ENCODE measurements at regions not wholly inside any gene's neighbourhood (a gene's known extent, or its start where the extent isn't known, plus 50 kb on each side); places are given as distances from the start of the nearest gene placed in this dataset.
A peak's percentile ranks its signal among the peaks of the same experiment; 100 is the strongest.

DNA sequence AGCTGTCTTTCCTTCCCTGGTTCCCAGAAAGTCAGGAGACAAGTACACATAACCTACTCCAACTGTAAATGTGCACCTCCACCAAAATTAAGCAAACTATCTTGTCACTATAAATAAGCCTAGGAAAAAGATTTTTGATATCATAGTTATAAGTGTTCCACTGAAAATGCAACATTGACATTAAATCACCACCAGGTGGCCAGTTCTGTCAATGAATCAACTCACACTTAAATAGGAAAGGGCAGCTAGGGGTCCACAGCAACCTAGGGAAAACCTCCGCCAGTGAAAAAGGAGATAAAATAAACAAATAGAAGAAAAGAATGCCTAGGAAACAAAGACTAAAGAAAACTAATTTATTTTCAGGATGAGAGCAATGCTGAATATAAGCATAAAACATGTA lies 243.0 kb upstream of the PTPRD start:
- Histone ChIP-seq H3K9ac (ENCODE audit: low read length in 3 of 3) (no peak overlapping the region), H3K36me3 (ENCODE audit: control insufficient read depth in 2 of 3, insufficient read depth in 3 of 3, low read length in 3 of 3) (no peaks in the 10 kb centered on the region), H3K4me3 (ENCODE audit: low read length in 3 of 3) (no peak overlapping the region), H3K27me3 (ENCODE audit: control insufficient read depth, insufficient read depth, low read length) (no peaks in the 10 kb centered on the region), H3K27ac (ENCODE audit: low read depth in 2 of 2, low read length in 2 of 2) (no peak overlapping the region), H3K9me3 (ENCODE audit: control insufficient read depth in 2 of 3, insufficient read depth in 1 of 3, low read length in 3 of 3) (no peaks in the 10 kb centered on the region), H3K4me1 (ENCODE audit: control insufficient read depth in 2 of 3, insufficient read depth in 2 of 3, low read depth in 1 of 3, low read length in 3 of 3) (no peaks in the 10 kb centered on the region)
- intact Hi-C loops (cut with DNase I) = no loop called here
- TF ChIP-seq, protein P1, sequence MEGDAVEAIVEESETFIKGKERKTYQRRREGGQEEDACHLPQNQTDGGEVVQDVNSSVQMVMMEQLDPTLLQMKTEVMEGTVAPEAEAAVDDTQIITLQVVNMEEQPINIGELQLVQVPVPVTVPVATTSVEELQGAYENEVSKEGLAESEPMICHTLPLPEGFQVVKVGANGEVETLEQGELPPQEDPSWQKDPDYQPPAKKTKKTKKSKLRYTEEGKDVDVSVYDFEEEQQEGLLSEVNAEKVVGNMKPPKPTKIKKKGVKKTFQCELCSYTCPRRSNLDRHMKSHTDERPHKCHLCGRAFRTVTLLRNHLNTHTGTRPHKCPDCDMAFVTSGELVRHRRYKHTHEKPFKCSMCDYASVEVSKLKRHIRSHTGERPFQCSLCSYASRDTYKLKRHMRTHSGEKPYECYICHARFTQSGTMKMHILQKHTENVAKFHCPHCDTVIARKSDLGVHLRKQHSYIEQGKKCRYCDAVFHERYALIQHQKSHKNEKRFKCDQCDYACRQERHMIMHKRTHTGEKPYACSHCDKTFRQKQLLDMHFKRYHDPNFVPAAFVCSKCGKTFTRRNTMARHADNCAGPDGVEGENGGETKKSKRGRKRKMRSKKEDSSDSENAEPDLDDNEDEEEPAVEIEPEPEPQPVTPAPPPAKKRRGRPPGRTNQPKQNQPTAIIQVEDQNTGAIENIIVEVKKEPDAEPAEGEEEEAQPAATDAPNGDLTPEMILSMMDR (IDR thresholded peaks at IDR 0.05; ENCODE audit: borderline replicate concordance, extremely low read depth, insufficient read depth) = peak; percentile 7
- DNase-seq (peak in 2 of 5 donors; percentile 31 to 40), FAIRE-seq (no peak)

DNA sequence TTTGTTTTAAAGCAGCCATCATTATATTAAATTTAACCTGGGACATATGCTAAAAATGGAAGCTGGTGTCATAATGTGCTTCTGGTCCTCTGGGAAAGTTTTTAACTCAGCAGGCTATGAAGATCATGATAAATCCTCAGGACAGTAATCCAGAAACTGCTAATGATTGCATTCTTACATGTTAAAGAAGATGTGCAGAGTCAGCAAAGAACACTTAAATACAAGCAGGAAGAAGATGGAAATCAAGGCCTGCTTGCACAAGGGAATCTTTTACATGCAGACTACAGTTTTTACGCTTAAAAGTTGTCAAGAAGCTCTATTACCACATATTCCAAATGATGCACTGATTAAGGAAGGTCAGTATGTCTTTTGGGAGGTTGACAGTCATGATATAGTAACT lies 246.0 kb upstream of the PTPRD start:
- DNase-seq (no peak), FAIRE-seq (no peak)
- Histone ChIP-seq H3K27me3 (ENCODE audit: control insufficient read depth, insufficient read depth, low read length) (no peaks in the 10 kb centered on the region), H3K4me3 (ENCODE audit: low read length in 3 of 3) (no peak overlapping the region), H3K9me3 (ENCODE audit: control insufficient read depth in 2 of 3, insufficient read depth in 1 of 3, low read length in 3 of 3) (no peaks in the 10 kb centered on the region), H3K4me1 (ENCODE audit: control insufficient read depth in 2 of 3, insufficient read depth in 2 of 3, low read depth in 1 of 3, low read length in 3 of 3) (no peaks in the 10 kb centered on the region), H3K9ac (ENCODE audit: low read length in 3 of 3) (no peak overlapping the region), H3K36me3 (ENCODE audit: control insufficient read depth in 2 of 3, insufficient read depth in 3 of 3, low read length in 3 of 3) (no peaks in the 10 kb centered on the region), H3K27ac (ENCODE audit: low read depth in 2 of 2, low read length in 2 of 2) (no peak overlapping the region)
- intact Hi-C loops (cut with DNase I) = no loop called here
- TF ChIP-seq, protein P1 (IDR thresholded peaks at IDR 0.05; ENCODE audit: borderline replicate concordance, extremely low read depth, insufficient read depth) = no peak

DNA sequence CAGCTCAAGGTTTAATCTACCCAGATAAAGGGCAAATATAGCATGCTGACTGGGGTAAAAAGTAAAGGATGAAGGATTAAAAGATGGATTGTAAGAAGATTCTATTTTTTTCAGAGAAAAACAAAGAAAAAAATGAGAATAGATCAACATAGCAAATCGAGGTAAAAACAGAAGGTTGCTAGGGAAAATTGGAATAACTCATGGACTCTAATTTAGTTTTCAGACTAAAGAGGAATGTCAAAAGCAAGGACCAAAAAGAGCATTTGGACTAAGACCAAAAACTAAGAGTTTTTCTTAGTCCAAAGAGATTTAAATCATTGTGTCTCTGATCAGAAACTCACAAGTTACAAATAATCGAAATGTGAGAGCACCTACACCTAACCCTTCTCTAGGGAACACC lies 250.7 kb upstream of the PTPRD start:
- Histone ChIP-seq H3K27me3 (ENCODE audit: control insufficient read depth, insufficient read depth, low read length) (no peaks in the 10 kb centered on the region), H3K4me3 (ENCODE audit: low read length in 3 of 3) (no peak overlapping the region), H3K4me1 (ENCODE audit: control insufficient read depth in 2 of 3, insufficient read depth in 2 of 3, low read depth in 1 of 3, low read length in 3 of 3) (no peaks in the 10 kb centered on the region), H3K36me3 (ENCODE audit: control insufficient read depth in 2 of 3, insufficient read depth in 3 of 3, low read length in 3 of 3) (no peaks in the 10 kb centered on the region), H3K9me3 (ENCODE audit: control insufficient read depth in 2 of 3, insufficient read depth in 1 of 3, low read length in 3 of 3) (no peaks in the 10 kb centered on the region), H3K9ac (ENCODE audit: low read length in 3 of 3) (no peak overlapping the region), H3K27ac (ENCODE audit: low read depth in 2 of 2, low read length in 2 of 2) (no peak overlapping the region)
- intact Hi-C loops (cut with DNase I) = no loop called here
- TF ChIP-seq, protein P1 (IDR thresholded peaks at IDR 0.05; ENCODE audit: borderline replicate concordance, extremely low read depth, insufficient read depth) = no peak
- FAIRE-seq (no peak), DNase-seq (no peak)

DNA sequence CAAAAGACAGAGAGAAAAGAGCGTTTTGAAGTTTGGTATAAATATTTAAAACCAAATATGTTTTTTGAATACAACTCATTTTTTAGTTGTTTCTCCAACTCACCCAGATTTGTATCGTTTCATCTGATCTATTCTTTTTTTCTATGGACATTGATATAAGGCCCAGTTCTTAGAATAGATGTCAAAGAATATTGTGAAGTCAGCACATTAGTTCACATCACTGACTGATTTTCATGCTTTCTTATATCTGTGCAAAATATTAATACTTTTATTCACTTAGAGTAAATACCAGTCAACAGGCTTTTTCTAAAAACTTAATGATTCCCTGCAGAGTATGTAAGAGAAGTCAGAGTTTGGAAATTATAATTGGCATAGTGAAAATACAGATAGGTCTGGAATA lies 254.4 kb upstream of the PTPRD start:
- Histone ChIP-seq H3K4me1 (ENCODE audit: control insufficient read depth in 2 of 3, insufficient read depth in 2 of 3, low read depth in 1 of 3, low read length in 3 of 3) (no peaks in the 10 kb centered on the region), H3K27ac (ENCODE audit: low read depth in 2 of 2, low read length in 2 of 2) (no peak overlapping the region), H3K27me3 (ENCODE audit: control insufficient read depth, insufficient read depth, low read length) (no peaks in the 10 kb centered on the region), H3K9me3 (ENCODE audit: control insufficient read depth in 2 of 3, insufficient read depth in 1 of 3, low read length in 3 of 3) (no peaks in the 10 kb centered on the region), H3K9ac (ENCODE audit: low read length in 3 of 3) (no peak overlapping the region), H3K36me3 (ENCODE audit: control insufficient read depth in 2 of 3, insufficient read depth in 3 of 3, low read length in 3 of 3) (no peaks in the 10 kb centered on the region), H3K4me3 (ENCODE audit: low read length in 3 of 3) (no peak overlapping the region)
- intact Hi-C loops (cut with DNase I) = no loop called here
- TF ChIP-seq, protein P1 (IDR thresholded peaks at IDR 0.05; ENCODE audit: borderline replicate concordance, extremely low read depth, insufficient read depth) = no peak
- DNase-seq (no peak), FAIRE-seq (no peak)

All from kidney (tissue), 13 donors.